H9 (cell line): ENCODE measurements at regions not wholly inside any gene's neighbourhood (a gene's known extent, or its start where the extent isn't known, plus 50 kb on each side); places are given as distances from the start of the nearest gene placed in this dataset.
A peak's percentile ranks its signal among the peaks of the same experiment; 100 is the strongest.

Experiments
- DNase-seq: peaks from one replicate; pipeline ENCODE4 v3.0.0-alpha.2; 2017
- H2AFZ ChIP-seq: one replicate; pipeline ENCODE4 v1.6.1; 2013; ENCODE audit warnings: mild to moderate bottlenecking, low read length, control low read depth, moderate library complexity
- H2AK5ac ChIP-seq: 2 replicates; pipeline ENCODE4 v1.6.1; 2013; ENCODE audit warnings: low read length, control low read depth, mixed read lengths; ENCODE audit not compliant: insufficient read length
- H2BK120ac ChIP-seq: one replicate; pipeline ENCODE4 v1.6.1; 2013; ENCODE audit warnings: low read depth, mild to moderate bottlenecking, low read length, control low read depth, inconsistent platforms; ENCODE audit not compliant: poor library complexity, severe bottlenecking
- H2BK12ac ChIP-seq: 2 replicates; pipeline ENCODE4 v1.6.1; 2013; ENCODE audit warnings: low read length, control low read depth, mixed read lengths, low read depth; ENCODE audit not compliant: insufficient read length
- H2BK15ac ChIP-seq: 2 replicates; pipeline ENCODE4 v1.6.1; 2013; ENCODE audit warnings: low read depth, low read length, control low read depth
- H2BK20ac ChIP-seq: one replicate; pipeline ENCODE4 v1.6.1; 2013; ENCODE audit warnings: low read depth, mild to moderate bottlenecking, low read length, control low read depth, inconsistent platforms; ENCODE audit not compliant: poor library complexity, severe bottlenecking
- H2BK5ac ChIP-seq: 2 replicates; pipeline ENCODE4 v1.6.1; 2013; ENCODE audit warnings: low read length, control low read depth, mixed read lengths; ENCODE audit not compliant: insufficient read length
- H3K14ac ChIP-seq: 2 replicates; pipeline ENCODE4 v1.6.1; 2013; ENCODE audit warnings: low read length, control low read depth; ENCODE audit not compliant: insufficient read depth
- H3K18ac ChIP-seq: 2 replicates; pipeline ENCODE4 v1.6.1; 2013; ENCODE audit warnings: low read depth, mild to moderate bottlenecking, mixed read lengths, low read length, control low read depth; ENCODE audit not compliant: insufficient read length
- H3K23ac ChIP-seq: 2 replicates; pipeline ENCODE4 v1.6.1; 2013; ENCODE audit warnings: low read length, control low read depth, mixed read lengths, low read depth; ENCODE audit not compliant: insufficient read length
- H3K23me2 ChIP-seq: 2 replicates; pipeline ENCODE4 v1.6.1; 2013; ENCODE audit warnings: low read depth, mild to moderate bottlenecking, mixed read lengths, low read length, control low read depth; ENCODE audit not compliant: insufficient read length, poor library complexity, severe bottlenecking
- H3K27ac ChIP-seq: 2 replicates; pipeline ENCODE4 v1.5.1; 2013; ENCODE audit warnings: low read length, control low read depth, mixed read lengths, low read depth; ENCODE audit not compliant: insufficient read length
- H3K27me3 ChIP-seq: 2 replicates; pipeline ENCODE4 v1.6.1; 2013; ENCODE audit warnings: low read length, control low read depth, inconsistent platforms; ENCODE audit not compliant: insufficient read depth
- H3K4ac ChIP-seq: 2 replicates; pipeline ENCODE4 v1.6.1; 2013; ENCODE audit warnings: low read depth, mild to moderate bottlenecking, control low read depth, inconsistent platforms, low read length, moderate library complexity
- H3K4me1 ChIP-seq: 2 replicates; pipeline ENCODE4 v1.6.1; 2013; ENCODE audit warnings: low read length, control low read depth, inconsistent platforms; ENCODE audit not compliant: insufficient read depth
- H3K4me2 ChIP-seq: 2 replicates; pipeline ENCODE4 v1.6.1; 2013; ENCODE audit warnings: low read length, control low read depth, mixed read lengths; ENCODE audit not compliant: insufficient read length, insufficient read depth
- H3K56ac ChIP-seq: 2 replicates; pipeline ENCODE4 v1.6.1; 2013; ENCODE audit warnings: low read depth, mild to moderate bottlenecking, mixed read lengths, low read length, control low read depth; ENCODE audit not compliant: insufficient read length
- H3K79me1 ChIP-seq: 2 replicates; pipeline ENCODE4 v1.6.1; 2013; ENCODE audit warnings: low read depth, mild to moderate bottlenecking, moderate library complexity, low read length, control low read depth, inconsistent platforms; ENCODE audit not compliant: insufficient read depth, poor library complexity, severe bottlenecking
- H3K79me2 ChIP-seq: 2 replicates; pipeline ENCODE4 v1.6.1; 2013; ENCODE audit warnings: low read length, control low read depth, inconsistent platforms; ENCODE audit not compliant: insufficient read depth
- H3K9ac ChIP-seq: 2 replicates; pipeline ENCODE4 v1.6.1; 2013; ENCODE audit warnings: low read length, control low read depth, mixed read lengths; ENCODE audit not compliant: insufficient read length; ENCODE audit errors: extremely low read depth
- H3K9me3 ChIP-seq: one replicate; pipeline ENCODE4 v1.6.1; 2013; ENCODE audit warnings: low read depth, low read length, inconsistent platforms; ENCODE audit not compliant: control insufficient read depth
- H3T11ph ChIP-seq: one replicate; pipeline ENCODE4 v1.6.1; 2013; ENCODE audit warnings: mild to moderate bottlenecking, low read length, control low read depth, inconsistent platforms
- H4K20me1 ChIP-seq: one replicate; pipeline ENCODE4 v1.6.1; 2013; ENCODE audit not compliant: control insufficient read depth, insufficient read length, insufficient read depth
- H4K5ac ChIP-seq: 2 replicates; pipeline ENCODE4 v1.6.1; 2013; ENCODE audit warnings: low read depth, mild to moderate bottlenecking, mixed read lengths, low read length, control low read depth; ENCODE audit not compliant: insufficient read length
- H4K8ac ChIP-seq: replicated peaks from 2 replicates; pipeline ENCODE4 v1.6.1; 2013; ENCODE audit warnings: low read length, control low read depth, mixed read lengths, low read depth; ENCODE audit not compliant: insufficient read length
- H4K91ac ChIP-seq: 2 replicates; pipeline ENCODE4 v1.6.1; 2013; ENCODE audit warnings: low read depth, mild to moderate bottlenecking, moderate library complexity, mixed read lengths, low read length, control low read depth; ENCODE audit not compliant: insufficient read length
- H3K27ac Mint-ChIP-seq, 3 experiments: 2 replicates in 2 of 3; 3 replicates in 1 of 3; pipeline ENCODE4 v1.8.0; 2020 to 2021; ENCODE audit warnings: mixed read lengths in 3 of 3, mild to moderate bottlenecking in 1 of 3, moderate library complexity in 1 of 3
- H3K27me3 Mint-ChIP-seq: 2 replicates; pipeline ENCODE4 v1.8.0; 2021; ENCODE audit warnings: low read depth, mild to moderate bottlenecking, moderate library complexity, mixed read lengths
- H3K36me3 Mint-ChIP-seq, 3 experiments: 2 replicates in 2 of 3; 3 replicates in 1 of 3; pipeline ENCODE4 v1.8.0; 2020 to 2021; ENCODE audit warnings: low read depth in 3 of 3, mixed read lengths in 3 of 3; ENCODE audit not compliant: insufficient read depth in 1 of 3
- H3K4me1 Mint-ChIP-seq, 2 experiments: 2 replicates each; pipeline ENCODE4 v1.8.0; 2020; ENCODE audit warnings: mixed read lengths in 2 of 2
- H3K4me3 Mint-ChIP-seq, 2 experiments: 2 replicates in 1 of 2; 3 replicates in 1 of 2; pipeline ENCODE4 v1.8.0; 2020 to 2021; ENCODE audit warnings: mild to moderate bottlenecking in 2 of 2, mixed read lengths in 2 of 2, moderate library complexity in 1 of 2
- H3K9me3 Mint-ChIP-seq, 2 experiments: 2 replicates in 1 of 2; 3 replicates in 1 of 2; pipeline ENCODE4 v1.8.0; 2020; ENCODE audit warnings: mild to moderate bottlenecking in 2 of 2, mixed read lengths in 2 of 2, moderate library complexity in 1 of 2
- WGBS: extraction: QIAGEN DNeasy Blood & Tissue Kit; methylation state at CpG from one replicate; pipeline ENCODE4 v1.1.7; 2013; ENCODE audit warnings: missing lambda C conversion rate, low lambda C conversion rate, mixed read lengths; ENCODE audit not compliant: insufficient read length; ENCODE audit errors: extremely low coverage; 5-methylcytosine and 5-hydroxymethylcytosine counted together
- TF ChIP-seq, protein P1 (sequence below): fragments of 200-600 bp; sonication (generic); conservative IDR thresholded peaks from 3 replicates; pipeline ENCODE4 v1.8.0; 2021; ENCODE audit warnings: antibody characterized with exemption, mild to moderate bottlenecking

DNA sequence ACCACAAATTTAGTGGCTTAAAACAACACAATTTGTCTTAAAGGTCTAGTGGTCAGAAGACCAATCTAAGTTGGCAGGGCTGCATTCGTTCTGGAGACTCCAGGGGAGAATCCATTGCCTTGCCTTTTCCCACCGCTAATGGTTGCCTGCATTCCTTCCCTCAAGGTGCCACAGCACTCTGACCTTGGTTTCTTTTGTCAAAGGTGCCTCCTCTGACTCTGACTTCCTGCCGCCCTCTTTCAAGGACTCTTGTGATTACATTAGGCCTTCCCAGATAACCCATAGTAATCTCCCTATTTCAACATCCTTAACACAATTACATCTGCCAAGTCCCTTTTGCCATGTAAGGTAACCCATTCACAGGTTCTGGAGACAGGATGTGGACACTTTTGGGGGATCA, 145.3 kb downstream of the S1PR1 start:
- DNase-seq, result peak; percentile 62
- H3K79me1 ChIP-seq, result no peaks in the 10 kb centered on the region
- no peak overlapping the region for H3K9ac ChIP-seq
- Mint-ChIP-seq H3K4me3 (no peak overlapping the region), H3K27ac (peak overlapping the region; percentile 4 to 72 (median 56); a peak in 3 of 7 replicates), H3K9me3 (peaks cover 8 to 11% of the 10 kb centered on the region in 2 experiments), H3K27me3 (no peaks in the 10 kb centered on the region), H3K4me1 (peaks cover 14 to 20% of the 10 kb centered on the region in 2 experiments), H3K36me3 (peaks cover 2 to 8% (median 6%) of the 10 kb centered on the region in 3 experiments; a peak in 5 of 7 replicates)
- no peak overlapping the region for H3K27ac ChIP-seq
- TF ChIP-seq, protein P1, sequence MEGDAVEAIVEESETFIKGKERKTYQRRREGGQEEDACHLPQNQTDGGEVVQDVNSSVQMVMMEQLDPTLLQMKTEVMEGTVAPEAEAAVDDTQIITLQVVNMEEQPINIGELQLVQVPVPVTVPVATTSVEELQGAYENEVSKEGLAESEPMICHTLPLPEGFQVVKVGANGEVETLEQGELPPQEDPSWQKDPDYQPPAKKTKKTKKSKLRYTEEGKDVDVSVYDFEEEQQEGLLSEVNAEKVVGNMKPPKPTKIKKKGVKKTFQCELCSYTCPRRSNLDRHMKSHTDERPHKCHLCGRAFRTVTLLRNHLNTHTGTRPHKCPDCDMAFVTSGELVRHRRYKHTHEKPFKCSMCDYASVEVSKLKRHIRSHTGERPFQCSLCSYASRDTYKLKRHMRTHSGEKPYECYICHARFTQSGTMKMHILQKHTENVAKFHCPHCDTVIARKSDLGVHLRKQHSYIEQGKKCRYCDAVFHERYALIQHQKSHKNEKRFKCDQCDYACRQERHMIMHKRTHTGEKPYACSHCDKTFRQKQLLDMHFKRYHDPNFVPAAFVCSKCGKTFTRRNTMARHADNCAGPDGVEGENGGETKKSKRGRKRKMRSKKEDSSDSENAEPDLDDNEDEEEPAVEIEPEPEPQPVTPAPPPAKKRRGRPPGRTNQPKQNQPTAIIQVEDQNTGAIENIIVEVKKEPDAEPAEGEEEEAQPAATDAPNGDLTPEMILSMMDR, result no peak
- no peak overlapping the region for H2BK5ac ChIP-seq
- no peak overlapping the region for H4K5ac ChIP-seq
- H3K27me3 ChIP-seq, result no peaks in the 10 kb centered on the region
- H3K23ac ChIP-seq, result no peak overlapping the region
- H2AFZ ChIP-seq, result no peak overlapping the region
- H3K4me2 ChIP-seq, result no peak overlapping the region
- no peak overlapping the region for H3K14ac ChIP-seq
- no peak overlapping the region for H3K56ac ChIP-seq
- no peak overlapping the region for H2BK12ac ChIP-seq
- no peak overlapping the region for H2BK20ac ChIP-seq
- WGBS, result no CpG with 5 or more reads among the region's 3 CpGs
- H2BK15ac ChIP-seq, result no peak overlapping the region
- no peaks in the 10 kb centered on the region for H4K20me1 ChIP-seq
- H3K9me3 ChIP-seq, result no peaks in the 10 kb centered on the region
- H3K23me2 ChIP-seq, result no peaks in the 10 kb centered on the region
- H4K91ac ChIP-seq, result no peak overlapping the region
- H2BK120ac ChIP-seq, result no peak overlapping the region
- H3K4me1 ChIP-seq, result no peaks in the 10 kb centered on the region; the same call in 1 of the 2 replicates
- no peak overlapping the region for H3K4ac ChIP-seq
- no peaks in the 10 kb centered on the region for H3K79me2 ChIP-seq
- no peak overlapping the region for H3K18ac ChIP-seq
- no peak overlapping the region for H3T11ph ChIP-seq
- no peak overlapping the region for H2AK5ac ChIP-seq
- no peak overlapping the region for H4K8ac ChIP-seq
